GM12878 (cell line): ENCODE measurements at regions not wholly inside any gene's neighbourhood (a gene's known extent, or its start where the extent isn't known, plus 50 kb on each side); places are given as distances from the start of the nearest gene placed in this dataset.

Experiments
- ATAC-seq: fragments of 200-7000 bp; cut with Tn5 transposase; 3 replicates; pipeline ENCODE4 v1.9.1; 2020; ENCODE audit warnings: mild to moderate bottlenecking, moderate library complexity
- BruUV-seq: library from RNA; stranded (reverse); fragments of 400-500 nt; replicated peaks from 2 replicates; lab custom pipeline; 2021; lab: Mats Ljungman, UMichigan
- CTCF ChIA-PET: fragments of 300-600 bp; sonication (Branson Sonifier 250); formaldehyde crosslinking; extraction: SDS; loops from one replicate; lab custom pipeline; 2021; ENCODE audit warnings: inconsistent platforms; lab: Yijun Ruan, JAX
- POLR2A ChIA-PET: fragments of 350-600 bp; formaldehyde crosslinking; extraction: SDS; loops from one replicate; lab custom pipeline; 2021; ENCODE audit warnings: inconsistent platforms; lab: Charles Lee
- RAD21 ChIA-PET: fragments of 300-600 bp; sonication (Branson Sonifier 250); formaldehyde crosslinking; loops from one replicate; lab custom pipeline; 2023; ENCODE audit warnings: antibody characterized with exemption; ENCODE audit not compliant: unreplicated experiment; lab: Charles Lee
- SMC1A ChIA-PET: fragments of 300-600 bp; sonication (Branson Sonifier 250); formaldehyde crosslinking; loops from one replicate; lab custom pipeline; 2023; ENCODE audit not compliant: unreplicated experiment, uncharacterized antibody; lab: Charles Lee
- DNase-seq: peaks from one replicate; pipeline ENCODE4 v3.0.0-alpha.2; 2011; ENCODE audit warnings: low read depth, low spot score
- FAIRE-seq: peaks from 3 replicates; lab custom pipeline; 2011; peaks lifted over from hg19 to GRCh38; lab: Jason Lieb, UNC
- H2AFZ ChIP-seq: 2 replicates; pipeline ENCODE4 v1.6.0; 2011; ENCODE audit warnings: low read depth, low read length, control low read depth; ENCODE audit not compliant: control insufficient read depth
- H3K27ac ChIP-seq: 2 replicates; pipeline ENCODE4 v1.5.1; 2011; ENCODE audit warnings: control low read depth; ENCODE audit not compliant: control insufficient read depth, insufficient read depth
- H3K27me3 ChIP-seq, 2 experiments: replicated peaks in 1 of 2; 2 replicates each; pipeline versions ENCODE4 v1.6.0 to v1.6.1; 2011; ENCODE audit warnings: low read length in 1 of 2; ENCODE audit not compliant: control insufficient read depth in 2 of 2, insufficient read depth in 2 of 2
- H3K36me3 ChIP-seq, 2 experiments: 2 replicates each; pipeline ENCODE4 v1.5.1; 2011; ENCODE audit warnings: low read length in 1 of 2; ENCODE audit not compliant: control insufficient read depth in 2 of 2, insufficient read depth in 2 of 2
- H3K4me1 ChIP-seq: 2 replicates; pipeline ENCODE4 v1.6.1; 2011; ENCODE audit warnings: mild to moderate bottlenecking, low read length, moderate library complexity, mixed read lengths; ENCODE audit not compliant: control insufficient read depth, insufficient read depth
- H3K4me2 ChIP-seq: 2 replicates; pipeline ENCODE4 v1.6.0; 2011; ENCODE audit warnings: control low read depth; ENCODE audit not compliant: control insufficient read depth, insufficient read depth
- H3K4me3 ChIP-seq: fragments of 200-600 bp; sonication (generic); 2 replicates; pipeline ENCODE4 v1.5.1; 2016
- H3K79me2 ChIP-seq: 2 replicates; pipeline ENCODE4 v1.6.0; 2011; ENCODE audit warnings: low read length; ENCODE audit not compliant: control insufficient read depth, insufficient read depth
- H3K9ac ChIP-seq: 2 replicates; pipeline ENCODE4 v1.8.0; 2011; ENCODE audit warnings: low read length, control low read depth, mixed read lengths; ENCODE audit not compliant: control insufficient read depth, insufficient read depth
- H3K9me3 ChIP-seq: replicated peaks from 3 replicates; pipeline ENCODE4 v1.5.1; 2011; ENCODE audit warnings: mild to moderate bottlenecking, low read length; ENCODE audit not compliant: control insufficient read depth, insufficient read depth
- H4K20me1 ChIP-seq: 2 replicates; pipeline ENCODE4 v1.6.0; 2011; ENCODE audit not compliant: control insufficient read depth, insufficient read depth
- CBX3 ChIP-seq: fragments of 200-600 bp; sonication (generic); IDR thresholded peaks from 2 replicates; pipeline ENCODE4 v1.6.1; 2016; ENCODE audit warnings: low read depth, borderline replicate concordance
- DPF2 ChIP-seq: fragments of 450-650 bp; IDR thresholded peaks from 2 replicates; pipeline ENCODE4 v1.6.1; 2017; ENCODE audit warnings: mild to moderate bottlenecking
- GATAD2B ChIP-seq: fragments of 450-650 bp; conservative IDR thresholded peaks from 2 replicates; pipeline ENCODE4 v1.6.1; 2017; ENCODE audit warnings: low read depth, mild to moderate bottlenecking, moderate library complexity
- HDAC6 ChIP-seq: fragments of 200-600 bp; sonication (generic); IDR thresholded peaks from one replicate; pipeline ENCODE4 v1.8.0; 2017; ENCODE audit warnings: antibody characterized with exemption; ENCODE audit not compliant: unreplicated experiment
- IRF4 ChIP-seq: IDR thresholded peaks from 2 replicates; pipeline ENCODE4 v1.6.1; 2011; ENCODE audit warnings: low read depth, low read length
- NKRF ChIP-seq: fragments of 450-650 bp; conservative IDR thresholded peaks from 2 replicates; pipeline ENCODE4 v1.6.1; 2017; ENCODE audit warnings: mild to moderate bottlenecking, moderate library complexity
- PBX3 ChIP-seq: IDR thresholded peaks from 2 replicates; pipeline ENCODE4 v1.6.1; 2011; ENCODE audit warnings: mild to moderate bottlenecking, low read depth, low read length, moderate library complexity; ENCODE audit not compliant: insufficient replicate concordance
- PKNOX1 ChIP-seq: fragments of 450-650 bp; IDR thresholded peaks from 2 replicates; pipeline ENCODE4 v1.6.1; 2016; ENCODE audit warnings: mild to moderate bottlenecking
- POLR2A ChIP-seq: IDR thresholded peaks from 2 replicates; pipeline ENCODE4 v1.6.1; 2011; ENCODE audit warnings: low read depth, mild to moderate bottlenecking, low read length
- SMAD1 ChIP-seq: fragments of 450-650 bp; IDR thresholded peaks from 2 replicates; pipeline ENCODE4 v1.6.1; 2018; ENCODE audit warnings: mild to moderate bottlenecking, low read depth; ENCODE audit not compliant: partially characterized antibody
- SP1 ChIP-seq: IDR thresholded peaks from one replicate; pipeline ENCODE4 v1.6.1; 2011; ENCODE audit warnings: low read depth, low read length
- TBL1XR1 ChIP-seq: IDR thresholded peaks from 2 replicates; pipeline ENCODE4 v1.6.1; 2012; ENCODE audit warnings: low read depth, low read length, improper control_type of control experiment
- WRNIP1 ChIP-seq: IDR thresholded peaks from 2 replicates; pipeline ENCODE4 v1.6.1; 2011; ENCODE audit warnings: low read depth, low read length, improper control_type of control experiment, borderline replicate concordance
- ZBED1 ChIP-seq: IDR thresholded peaks from 2 replicates; pipeline ENCODE4 v1.6.1; 2016; ENCODE audit warnings: borderline replicate concordance
- WGBS: methylation state at CpG from one replicate; pipeline ENCODE4 v1.1.6; 2016; ENCODE audit warnings: low lambda C conversion rate; ENCODE audit not compliant: insufficient replicate concordance, insufficient coverage; ENCODE audit errors: missing lambda C conversion rate; 5-methylcytosine and 5-hydroxymethylcytosine counted together
- in situ Hi-C: fragments of 300-500 bp; cut with MboI; formaldehyde crosslinking; loops from 9 replicates; pipeline ENCODE4 v1.14.3; 2018; ENCODE audit warnings: mixed read lengths
- intact Hi-C: fragments of 100-400 bp; cut with micrococcal nuclease; formaldehyde crosslinking; loops from one replicate; pipeline ENCODE4 v1.14.2; 2022; ENCODE audit not compliant: unreplicated experiment

GRCh38 chr6:164152611-164153010, 738.1 kb downstream of the QKI start:
- Histone ChIP-seq H3K27ac (no peak overlapping the region), H3K27me3 (no peaks in the 10 kb centered on the region)
- BruUV-seq = no TSS peak
- no peak for TF ChIP-seq SMAD1
- TF ChIP-seq GATAD2B = no peak
- TF ChIP-seq, all 136 proteins: peak for 0
- intact Hi-C loops (no loop called here), in situ Hi-C loops (no loop called here)
- POLR2A ChIA-PET = no interaction called here
- FAIRE-seq = no peak
- Histone ChIP-seq H3K9me3 (no peaks in the 10 kb centered on the region), H3K79me2 (no peaks in the 10 kb centered on the region), H3K9ac (no peak overlapping the region), H3K4me1 (no peaks in the 10 kb centered on the region), H4K20me1 (no peaks in the 10 kb centered on the region), H2AFZ (no peak overlapping the region), H3K4me3 (no peak overlapping the region), H3K4me2 (no peak overlapping the region), H3K36me3 (no peaks in the 10 kb centered on the region)
- 3% methylated on average over 3 of the region's 3 CpGs for WGBS
- SMC1A ChIA-PET = interaction anchor here (0.8 kb wide), 1 partner anchor 12 kb away, joined by 4 read pairs; no protein-coding TSS in a partner anchor
- RAD21 ChIA-PET = no interaction called here
- no peak for ATAC-seq
- CTCF ChIA-PET = no interaction called here
- DNase-seq = no peak

- FAIRE-seq (no peak), DNase-seq (no peak), ATAC-seq (no peak)
- H3K9me3 ChIP-seq = no peaks in the 10 kb centered on the region
- no peak overlapping the region for H3K27ac ChIP-seq
- H3K36me3 ChIP-seq = no peaks in the 10 kb centered on the region
- H3K27me3 ChIP-seq = no peaks in the 10 kb centered on the region
- no peak overlapping the region for H2AFZ ChIP-seq
- no peak overlapping the region for H3K9ac ChIP-seq
- in situ Hi-C loops = no loop called here
- no peak overlapping the region for H3K4me2 ChIP-seq
- BruUV-seq = no TSS peak
- intact Hi-C loops = no loop called here
- ChIA-PET RAD21 (no interaction called here), CTCF (no interaction called here), POLR2A (no interaction called here), SMC1A (no interaction called here)
- no peaks in the 10 kb centered on the region for H3K79me2 ChIP-seq
- no peaks in the 10 kb centered on the region for H4K20me1 ChIP-seq
- 48% methylated on average over 19 of the region's 19 CpGs for WGBS
- no peak overlapping the region for H3K4me3 ChIP-seq
- no peaks in the 10 kb centered on the region for H3K4me1 ChIP-seq
- TF ChIP-seq ZBED1 (no peak), CBX3 (no peak), HDAC6 (no peak), DPF2 (no peak), TBL1XR1 (no peak), IRF4 (no peak), NKRF (no peak), PKNOX1 (no peak), WRNIP1 (no peak), PBX3 (no peak), SP1 (no peak), POLR2A (no peak)
Observed at GRCh38 chr6:164151161-164152120, 736.9 kb downstream of the QKI start.
